ENCODE measurements at regions not wholly inside any gene's neighbourhood (a gene's known extent, or its start where the extent isn't known, plus 50 kb on each side); places are given as distances from the start of the nearest gene placed in this dataset.

DNA sequence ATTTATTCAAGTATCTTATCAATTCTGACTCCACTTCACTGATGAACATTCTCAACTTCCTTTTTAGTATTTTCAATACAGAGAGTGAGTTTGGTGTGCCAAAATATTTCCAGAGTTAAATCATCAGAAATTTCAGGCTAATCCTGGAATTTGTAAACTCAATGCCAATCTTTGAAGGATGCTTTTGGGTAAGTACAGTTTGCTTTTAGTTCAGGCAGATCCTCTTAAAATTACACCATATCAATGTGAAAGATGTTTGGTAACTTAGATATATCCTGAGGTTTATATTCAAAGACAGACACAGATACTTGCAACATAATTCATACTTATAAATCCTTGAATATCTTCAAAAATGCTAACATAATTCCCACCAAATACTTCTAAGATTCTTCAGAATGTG is 76.0 kb upstream of the FAM47B start:
- DNase-seq (ENCODE audit: low spot score) (no peak), FAIRE-seq (no peak), ATAC-seq (no peak)
- Histone ChIP-seq H3K4me1 (ENCODE audit: insufficient read depth, low read length) (no peaks in the 10 kb centered on the region), H3K27ac (ENCODE audit: extremely low read length, insufficient read depth, low read length) (no peak overlapping the region), H3K27me3 (ENCODE audit: control insufficient read depth in 1 of 2, insufficient read depth in 2 of 2, low read length in 2 of 2) (no peaks in the 10 kb centered on the region), H4K20me1 (ENCODE audit: insufficient read depth, low read length) (no peaks in the 10 kb centered on the region), H2AFZ (ENCODE audit: low read length) (no peak overlapping the region), H3K9ac (ENCODE audit: insufficient read depth, low read depth, low read length) (no peak overlapping the region), H3K79me2 (ENCODE audit: insufficient read depth, low read length) (no peaks in the 10 kb centered on the region), H3K4me2 (ENCODE audit: low read depth, low read length) (no peak overlapping the region), H3K36me3 (replicated peaks in 1 of 2; ENCODE audit: control insufficient read depth in 1 of 2, insufficient read depth in 2 of 2, low read length in 2 of 2) (no peaks in the 10 kb centered on the region), H3K9me3 (ENCODE audit: low read length) (peaks cover 11% of the 10 kb centered on the region), H3K4me3 (replicated peaks in 1 of 3; ENCODE audit: insufficient read depth in 1 of 3, low read depth in 2 of 3, low read length in 3 of 3) (no peak overlapping the region)
- BruUV-seq (replicated peaks), result no TSS peak
- in situ Hi-C loops (cut with HindIII; ENCODE audit: extremely low pct_ligation_motif_present, low pct_unique_long_range_greater_than_20kb) (no loop called here), intact Hi-C loops (cut with micrococcal nuclease; ENCODE audit: unreplicated experiment) (no loop called here)
- ChIA-PET CTCF (ENCODE audit: low intra/inter-chr PET ratio, low total read pairs) (no interaction called here), POLR2A (no interaction called here)
- TF ChIP-seq MIER3 (CRISPR knock-in tag; IDR thresholded peaks at IDR 0.05; ENCODE audit: borderline replicate concordance), result no peak
- no peak for TF ChIP-seq ARNTL (CRISPR knock-in tag; IDR thresholded peaks at IDR 0.05)
- TF ChIP-seq THAP11 (CRISPR knock-in tag; IDR thresholded peaks at IDR 0.05), result no peak
- TF ChIP-seq, protein P1, sequence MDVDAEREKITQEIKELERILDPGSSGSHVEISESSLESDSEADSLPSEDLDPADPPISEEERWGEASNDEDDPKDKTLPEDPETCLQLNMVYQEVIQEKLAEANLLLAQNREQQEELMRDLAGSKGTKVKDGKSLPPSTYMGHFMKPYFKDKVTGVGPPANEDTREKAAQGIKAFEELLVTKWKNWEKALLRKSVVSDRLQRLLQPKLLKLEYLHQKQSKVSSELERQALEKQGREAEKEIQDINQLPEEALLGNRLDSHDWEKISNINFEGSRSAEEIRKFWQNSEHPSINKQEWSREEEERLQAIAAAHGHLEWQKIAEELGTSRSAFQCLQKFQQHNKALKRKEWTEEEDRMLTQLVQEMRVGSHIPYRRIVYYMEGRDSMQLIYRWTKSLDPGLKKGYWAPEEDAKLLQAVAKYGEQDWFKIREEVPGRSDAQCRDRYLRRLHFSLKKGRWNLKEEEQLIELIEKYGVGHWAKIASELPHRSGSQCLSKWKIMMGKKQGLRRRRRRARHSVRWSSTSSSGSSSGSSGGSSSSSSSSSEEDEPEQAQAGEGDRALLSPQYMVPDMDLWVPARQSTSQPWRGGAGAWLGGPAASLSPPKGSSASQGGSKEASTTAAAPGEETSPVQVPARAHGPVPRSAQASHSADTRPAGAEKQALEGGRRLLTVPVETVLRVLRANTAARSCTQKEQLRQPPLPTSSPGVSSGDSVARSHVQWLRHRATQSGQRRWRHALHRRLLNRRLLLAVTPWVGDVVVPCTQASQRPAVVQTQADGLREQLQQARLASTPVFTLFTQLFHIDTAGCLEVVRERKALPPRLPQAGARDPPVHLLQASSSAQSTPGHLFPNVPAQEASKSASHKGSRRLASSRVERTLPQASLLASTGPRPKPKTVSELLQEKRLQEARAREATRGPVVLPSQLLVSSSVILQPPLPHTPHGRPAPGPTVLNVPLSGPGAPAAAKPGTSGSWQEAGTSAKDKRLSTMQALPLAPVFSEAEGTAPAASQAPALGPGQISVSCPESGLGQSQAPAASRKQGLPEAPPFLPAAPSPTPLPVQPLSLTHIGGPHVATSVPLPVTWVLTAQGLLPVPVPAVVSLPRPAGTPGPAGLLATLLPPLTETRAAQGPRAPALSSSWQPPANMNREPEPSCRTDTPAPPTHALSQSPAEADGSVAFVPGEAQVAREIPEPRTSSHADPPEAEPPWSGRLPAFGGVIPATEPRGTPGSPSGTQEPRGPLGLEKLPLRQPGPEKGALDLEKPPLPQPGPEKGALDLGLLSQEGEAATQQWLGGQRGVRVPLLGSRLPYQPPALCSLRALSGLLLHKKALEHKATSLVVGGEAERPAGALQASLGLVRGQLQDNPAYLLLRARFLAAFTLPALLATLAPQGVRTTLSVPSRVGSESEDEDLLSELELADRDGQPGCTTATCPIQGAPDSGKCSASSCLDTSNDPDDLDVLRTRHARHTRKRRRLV (CRISPR knock-in tag; IDR thresholded peaks at IDR 0.05), result no peak
- no peak for TF ChIP-seq ZNF17 (CRISPR knock-in tag; IDR thresholded peaks at IDR 0.05)

DNA sequence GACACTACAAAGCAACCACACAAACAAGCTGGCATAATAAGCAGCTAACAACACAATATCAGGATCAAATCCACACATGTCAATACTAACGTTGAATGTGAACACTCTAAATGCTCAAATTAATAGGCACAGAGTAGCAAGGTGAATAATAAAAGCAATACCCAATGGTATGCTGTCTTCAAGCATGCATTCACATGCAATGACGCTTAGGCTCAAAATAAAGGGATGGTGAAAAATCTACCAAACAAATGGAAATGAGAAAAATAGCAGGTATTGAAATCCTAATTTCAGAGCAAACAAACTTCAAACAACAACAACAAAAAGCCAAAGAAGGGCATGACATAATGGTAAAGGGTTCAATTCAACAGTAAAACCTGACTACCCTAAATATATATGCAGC is 74.0 kb upstream of the FAM47B start:
- no peak for DNase-seq (ENCODE audit: low spot score)
- TF ChIP-seq ZNF337 (CRISPR knock-in tag; IDR thresholded peaks at IDR 0.05; ENCODE audit: borderline replicate concordance, low read depth), result no peak
- TF ChIP-seq, protein P2, sequence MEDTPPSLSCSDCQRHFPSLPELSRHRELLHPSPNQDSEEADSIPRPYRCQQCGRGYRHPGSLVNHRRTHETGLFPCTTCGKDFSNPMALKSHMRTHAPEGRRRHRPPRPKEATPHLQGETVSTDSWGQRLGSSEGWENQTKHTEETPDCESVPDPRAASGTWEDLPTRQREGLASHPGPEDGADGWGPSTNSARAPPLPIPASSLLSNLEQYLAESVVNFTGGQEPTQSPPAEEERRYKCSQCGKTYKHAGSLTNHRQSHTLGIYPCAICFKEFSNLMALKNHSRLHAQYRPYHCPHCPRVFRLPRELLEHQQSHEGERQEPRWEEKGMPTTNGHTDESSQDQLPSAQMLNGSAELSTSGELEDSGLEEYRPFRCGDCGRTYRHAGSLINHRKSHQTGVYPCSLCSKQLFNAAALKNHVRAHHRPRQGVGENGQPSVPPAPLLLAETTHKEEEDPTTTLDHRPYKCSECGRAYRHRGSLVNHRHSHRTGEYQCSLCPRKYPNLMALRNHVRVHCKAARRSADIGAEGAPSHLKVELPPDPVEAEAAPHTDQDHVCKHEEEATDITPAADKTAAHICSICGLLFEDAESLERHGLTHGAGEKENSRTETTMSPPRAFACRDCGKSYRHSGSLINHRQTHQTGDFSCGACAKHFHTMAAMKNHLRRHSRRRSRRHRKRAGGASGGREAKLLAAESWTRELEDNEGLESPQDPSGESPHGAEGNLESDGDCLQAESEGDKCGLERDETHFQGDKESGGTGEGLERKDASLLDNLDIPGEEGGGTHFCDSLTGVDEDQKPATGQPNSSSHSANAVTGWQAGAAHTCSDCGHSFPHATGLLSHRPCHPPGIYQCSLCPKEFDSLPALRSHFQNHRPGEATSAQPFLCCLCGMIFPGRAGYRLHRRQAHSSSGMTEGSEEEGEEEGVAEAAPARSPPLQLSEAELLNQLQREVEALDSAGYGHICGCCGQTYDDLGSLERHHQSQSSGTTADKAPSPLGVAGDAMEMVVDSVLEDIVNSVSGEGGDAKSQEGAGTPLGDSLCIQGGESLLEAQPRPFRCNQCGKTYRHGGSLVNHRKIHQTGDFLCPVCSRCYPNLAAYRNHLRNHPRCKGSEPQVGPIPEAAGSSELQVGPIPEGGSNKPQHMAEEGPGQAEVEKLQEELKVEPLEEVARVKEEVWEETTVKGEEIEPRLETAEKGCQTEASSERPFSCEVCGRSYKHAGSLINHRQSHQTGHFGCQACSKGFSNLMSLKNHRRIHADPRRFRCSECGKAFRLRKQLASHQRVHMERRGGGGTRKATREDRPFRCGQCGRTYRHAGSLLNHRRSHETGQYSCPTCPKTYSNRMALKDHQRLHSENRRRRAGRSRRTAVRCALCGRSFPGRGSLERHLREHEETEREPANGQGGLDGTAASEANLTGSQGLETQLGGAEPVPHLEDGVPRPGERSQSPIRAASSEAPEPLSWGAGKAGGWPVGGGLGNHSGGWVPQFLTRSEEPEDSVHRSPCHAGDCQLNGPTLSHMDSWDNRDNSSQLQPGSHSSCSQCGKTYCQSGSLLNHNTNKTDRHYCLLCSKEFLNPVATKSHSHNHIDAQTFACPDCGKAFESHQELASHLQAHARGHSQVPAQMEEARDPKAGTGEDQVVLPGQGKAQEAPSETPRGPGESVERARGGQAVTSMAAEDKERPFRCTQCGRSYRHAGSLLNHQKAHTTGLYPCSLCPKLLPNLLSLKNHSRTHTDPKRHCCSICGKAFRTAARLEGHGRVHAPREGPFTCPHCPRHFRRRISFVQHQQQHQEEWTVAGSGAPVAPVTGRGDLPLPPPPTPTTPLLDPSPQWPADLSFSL (CRISPR knock-in tag; IDR thresholded peaks at IDR 0.05), result no peak
- TF ChIP-seq ZNF891 (CRISPR knock-in tag; IDR thresholded peaks at IDR 0.05), result no peak
- no peak for TF ChIP-seq NKX3-1 (CRISPR knock-in tag; IDR thresholded peaks at IDR 0.05)
- no peak for ATAC-seq
- H3K9me3 ChIP-seq (ENCODE audit: low read length), result peaks cover 18% of the 10 kb centered on the region
- H3K36me3 ChIP-seq (replicated peaks in 1 of 2; ENCODE audit: control insufficient read depth in 1 of 2, insufficient read depth in 2 of 2, low read length in 2 of 2), result no peaks in the 10 kb centered on the region
- H3K4me3 ChIP-seq (replicated peaks in 1 of 3; ENCODE audit: insufficient read depth in 1 of 3, low read depth in 2 of 3, low read length in 3 of 3), result no peak overlapping the region
- no peak overlapping the region for H3K9ac ChIP-seq (ENCODE audit: insufficient read depth, low read depth, low read length)
- WGBS (ENCODE audit: low lambda C conversion rate), result 47% methylated on average over 2 of the region's 2 CpGs
- intact Hi-C loops (cut with micrococcal nuclease; ENCODE audit: unreplicated experiment) (no loop called here), in situ Hi-C loops (cut with HindIII; ENCODE audit: extremely low pct_ligation_motif_present, low pct_unique_long_range_greater_than_20kb) (no loop called here)
- H4K20me1 ChIP-seq (ENCODE audit: insufficient read depth, low read length), result no peaks in the 10 kb centered on the region
- no peaks in the 10 kb centered on the region for H3K79me2 ChIP-seq (ENCODE audit: insufficient read depth, low read length)
- ChIA-PET CTCF (ENCODE audit: low intra/inter-chr PET ratio, low total read pairs) (no interaction called here), POLR2A (no interaction called here)
- no peaks in the 10 kb centered on the region for H3K27me3 ChIP-seq (ENCODE audit: control insufficient read depth in 1 of 2, insufficient read depth in 2 of 2, low read length in 2 of 2)
- no TSS peak for BruUV-seq (replicated peaks)
- H3K4me1 ChIP-seq (ENCODE audit: insufficient read depth, low read length), result no peaks in the 10 kb centered on the region
- H3K4me2 ChIP-seq (ENCODE audit: low read depth, low read length), result no peak overlapping the region
- no peak overlapping the region for H3K27ac ChIP-seq (ENCODE audit: extremely low read length, insufficient read depth, low read length)
- FAIRE-seq, result no peak
- H2AFZ ChIP-seq (ENCODE audit: low read length), result no peak overlapping the region

Data from HepG2 (cell line).